ENCODE measurements at regions not wholly inside any gene's neighbourhood (a gene's known extent, or its start where the extent isn't known, plus 50 kb on each side); places are given as distances from the start of the nearest gene placed in this dataset.

DNA sequence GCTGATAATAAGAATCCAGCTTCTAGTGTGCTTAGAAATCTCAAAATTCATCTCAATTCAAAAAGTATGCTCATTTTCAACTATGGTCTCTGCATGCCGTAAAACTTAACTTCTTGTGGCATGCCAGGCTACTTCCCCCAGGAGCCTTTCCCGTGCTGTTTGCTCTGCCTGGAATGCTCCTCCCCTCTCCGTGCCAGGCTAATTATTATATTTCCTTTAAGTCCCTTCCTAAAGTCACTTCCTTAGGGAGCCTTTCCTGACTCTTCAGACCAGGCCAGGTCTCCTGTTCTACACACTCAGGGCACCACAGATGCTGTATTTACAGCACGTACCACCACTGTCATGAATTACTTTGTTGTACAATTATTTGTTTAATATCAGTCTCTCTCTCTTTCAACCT, 67.1 kb upstream of the PPP2R5A start:
- Histone ChIP-seq H3K4me1 (peaks cover 5% of the 10 kb centered on the region), H3K27me3 (no peaks in the 10 kb centered on the region), H3K36me3 (no peaks in the 10 kb centered on the region), H3K9me3 (no peaks in the 10 kb centered on the region), H3K4me3 (no peak overlapping the region), H3K27ac (no peak overlapping the region)
- DNase-seq (ENCODE audit: low spot score in 2 of 2): no peak
- WGBS: 75% methylated on average over 4 of the region's 4 CpGs
- TF ChIP-seq EP300 (IDR thresholded peaks at IDR 0.05) (no peak), POLR2A (IDR thresholded peaks at IDR 0.05) (no peak), POLR2AphosphoS5 (IDR thresholded peaks at IDR 0.05) (no peak)
- TF ChIP-seq, protein P1, sequence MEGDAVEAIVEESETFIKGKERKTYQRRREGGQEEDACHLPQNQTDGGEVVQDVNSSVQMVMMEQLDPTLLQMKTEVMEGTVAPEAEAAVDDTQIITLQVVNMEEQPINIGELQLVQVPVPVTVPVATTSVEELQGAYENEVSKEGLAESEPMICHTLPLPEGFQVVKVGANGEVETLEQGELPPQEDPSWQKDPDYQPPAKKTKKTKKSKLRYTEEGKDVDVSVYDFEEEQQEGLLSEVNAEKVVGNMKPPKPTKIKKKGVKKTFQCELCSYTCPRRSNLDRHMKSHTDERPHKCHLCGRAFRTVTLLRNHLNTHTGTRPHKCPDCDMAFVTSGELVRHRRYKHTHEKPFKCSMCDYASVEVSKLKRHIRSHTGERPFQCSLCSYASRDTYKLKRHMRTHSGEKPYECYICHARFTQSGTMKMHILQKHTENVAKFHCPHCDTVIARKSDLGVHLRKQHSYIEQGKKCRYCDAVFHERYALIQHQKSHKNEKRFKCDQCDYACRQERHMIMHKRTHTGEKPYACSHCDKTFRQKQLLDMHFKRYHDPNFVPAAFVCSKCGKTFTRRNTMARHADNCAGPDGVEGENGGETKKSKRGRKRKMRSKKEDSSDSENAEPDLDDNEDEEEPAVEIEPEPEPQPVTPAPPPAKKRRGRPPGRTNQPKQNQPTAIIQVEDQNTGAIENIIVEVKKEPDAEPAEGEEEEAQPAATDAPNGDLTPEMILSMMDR (IDR thresholded peaks at IDR 0.05): no peak

DNA sequence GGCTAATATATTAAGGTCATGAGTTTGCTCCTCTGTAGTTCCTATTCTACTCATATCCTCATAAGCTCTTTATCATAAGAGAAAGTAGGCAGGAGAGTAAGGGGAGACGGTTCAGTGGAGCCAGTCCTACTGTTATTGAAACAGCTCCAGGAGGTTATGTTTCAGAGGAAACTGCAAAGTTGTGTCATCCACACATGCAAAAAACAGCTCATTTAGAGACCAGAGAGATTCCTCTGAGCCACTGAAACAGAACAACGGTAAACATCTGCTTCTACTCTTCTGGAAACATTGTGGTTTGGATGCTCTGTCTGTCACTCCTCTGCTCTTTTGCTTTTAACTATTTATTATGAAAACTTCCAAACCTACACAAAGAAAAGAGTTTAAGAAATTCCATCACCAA, 66.3 kb upstream of the PPP2R5A start:
- no peak for DNase-seq (ENCODE audit: low spot score in 2 of 2)
- Histone ChIP-seq H3K4me3 (no peak overlapping the region), H3K27ac (no peak overlapping the region), H3K27me3 (no peaks in the 10 kb centered on the region), H3K36me3 (no peaks in the 10 kb centered on the region), H3K9me3 (no peaks in the 10 kb centered on the region), H3K4me1 (peaks cover 5% of the 10 kb centered on the region)
- TF ChIP-seq, protein P1 (IDR thresholded peaks at IDR 0.05): no peak
- TF ChIP-seq EP300 (IDR thresholded peaks at IDR 0.05) (no peak), POLR2A (IDR thresholded peaks at IDR 0.05) (no peak), POLR2AphosphoS5 (IDR thresholded peaks at IDR 0.05) (no peak)
- 28% methylated on average over 2 of the region's 2 CpGs for WGBS

DNA sequence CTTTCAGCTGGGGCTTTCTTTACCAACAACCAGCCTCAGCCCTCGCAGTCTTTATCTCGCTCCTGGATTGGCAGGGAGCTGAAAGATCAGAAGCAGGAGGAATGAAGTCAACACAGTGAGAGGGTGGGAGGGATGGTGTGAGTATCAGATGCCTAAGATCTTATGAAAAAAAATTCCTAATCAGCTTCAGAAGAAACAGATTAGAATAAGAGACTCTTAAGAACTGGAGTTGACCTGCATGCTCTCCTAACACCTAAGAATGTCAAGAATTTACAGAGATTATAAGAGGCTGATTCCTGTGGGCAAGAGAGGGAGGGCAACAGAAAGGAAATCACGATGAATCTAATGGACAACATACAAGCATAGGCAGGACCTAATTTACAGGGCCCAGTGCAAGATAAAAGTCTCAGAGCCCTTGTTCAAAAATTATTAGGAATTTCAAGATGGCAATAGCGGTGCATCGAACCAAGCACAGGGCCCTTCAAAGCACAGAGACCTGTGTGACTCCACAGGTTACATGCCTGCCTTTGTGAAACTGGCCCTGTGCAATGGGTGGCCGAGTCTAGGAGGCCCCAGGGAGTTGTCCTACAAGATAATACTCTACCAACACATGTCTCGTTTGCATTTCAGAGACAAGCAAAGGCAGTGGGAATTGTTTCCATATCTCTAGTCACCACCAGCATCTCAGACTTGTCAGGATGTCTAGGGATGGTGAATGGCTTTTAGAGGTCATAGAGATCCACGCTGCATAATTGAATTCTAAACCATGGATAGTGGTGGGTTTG, 65.3 kb upstream of the PPP2R5A start:
- Histone ChIP-seq H3K27me3 (no peaks in the 10 kb centered on the region), H3K36me3 (no peaks in the 10 kb centered on the region), H3K9me3 (no peaks in the 10 kb centered on the region), H3K27ac (no peak overlapping the region), H3K4me1 (peaks cover 5% of the 10 kb centered on the region), H3K4me3 (no peak overlapping the region)
- no peak for TF ChIP-seq POLR2AphosphoS5 (IDR thresholded peaks at IDR 0.05)
- no peak for TF ChIP-seq POLR2A (IDR thresholded peaks at IDR 0.05)
- TF ChIP-seq EP300 (IDR thresholded peaks at IDR 0.05): no peak
- DNase-seq (ENCODE audit: low spot score in 2 of 2): no peak
- 81% methylated on average over 8 of the region's 8 CpGs for WGBS

DNA sequence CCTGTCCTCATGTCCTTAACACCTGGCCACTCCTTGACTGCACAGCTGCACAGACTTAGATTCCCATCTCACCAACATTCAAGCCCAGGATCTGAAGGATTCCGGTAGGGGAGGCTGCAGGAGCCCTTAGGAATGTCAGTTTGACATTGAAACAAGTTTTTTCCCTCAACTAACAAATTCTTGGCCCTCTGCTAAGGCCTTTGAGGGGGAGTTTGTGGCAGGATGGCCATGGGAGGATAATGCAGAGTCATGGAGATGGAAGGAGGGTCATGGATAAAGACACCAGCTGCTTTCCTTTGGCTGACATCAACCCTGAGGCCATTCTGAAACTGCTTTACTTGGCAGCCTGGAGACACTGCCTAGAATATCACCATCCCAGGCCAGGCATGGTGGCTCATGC, 63.4 kb upstream of the PPP2R5A start:
- Histone ChIP-seq H3K9me3 (no peaks in the 10 kb centered on the region), H3K4me3 (no peak overlapping the region), H3K4me1 (peaks cover 5% of the 10 kb centered on the region), H3K27ac (no peak overlapping the region), H3K27me3 (no peaks in the 10 kb centered on the region), H3K36me3 (no peaks in the 10 kb centered on the region)
- DNase-seq (ENCODE audit: low spot score in 2 of 2): no peak
- TF ChIP-seq EP300 (IDR thresholded peaks at IDR 0.05): no peak
- no peak for TF ChIP-seq POLR2A (IDR thresholded peaks at IDR 0.05)
- TF ChIP-seq, protein P1 (IDR thresholded peaks at IDR 0.05): no peak
- TF ChIP-seq POLR2AphosphoS5 (IDR thresholded peaks at IDR 0.05): no peak
- 80% methylated on average over 1 of the region's 1 CpG for WGBS

DNA sequence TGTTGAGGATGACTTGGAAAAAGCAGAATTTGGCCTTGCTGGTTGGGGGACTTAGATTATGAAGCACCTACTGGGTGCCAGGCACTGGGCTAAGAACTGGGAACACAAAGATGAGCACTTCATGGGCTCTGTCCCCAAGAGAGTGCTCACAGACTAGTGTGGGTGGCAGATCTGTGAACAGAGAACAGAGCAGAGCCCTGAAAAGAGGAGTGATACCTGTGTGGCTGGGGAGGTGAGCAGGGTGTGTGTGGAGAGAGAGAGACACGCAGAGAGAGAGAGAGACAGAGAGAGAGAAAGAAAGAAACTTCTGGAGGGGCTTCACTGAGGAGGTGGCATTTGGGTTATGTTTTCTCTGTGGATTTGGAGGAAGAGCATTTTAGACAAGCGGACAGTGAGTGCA, 61.1 kb upstream of the PPP2R5A start:
- no peak for DNase-seq (ENCODE audit: low spot score in 2 of 2)
- no peak overlapping the region for H3K4me3 ChIP-seq
- H3K27ac ChIP-seq: no peak overlapping the region
- 93% methylated on average over 2 of the region's 2 CpGs for WGBS
- H3K9me3 ChIP-seq: no peaks in the 10 kb centered on the region
- no peaks in the 10 kb centered on the region for H3K36me3 ChIP-seq
- no peaks in the 10 kb centered on the region for H3K4me1 ChIP-seq
- H3K27me3 ChIP-seq: no peaks in the 10 kb centered on the region
- TF ChIP-seq EP300 (IDR thresholded peaks at IDR 0.05) (no peak), POLR2AphosphoS5 (IDR thresholded peaks at IDR 0.05) (no peak), POLR2A (IDR thresholded peaks at IDR 0.05) (no peak)
- TF ChIP-seq, protein P1 (IDR thresholded peaks at IDR 0.05): no peak
